ENCODE measurements at regions not wholly inside any gene's neighbourhood (a gene's known extent, or its start where the extent isn't known, plus 50 kb on each side); places are given as distances from the start of the nearest gene placed in this dataset.

DNA sequence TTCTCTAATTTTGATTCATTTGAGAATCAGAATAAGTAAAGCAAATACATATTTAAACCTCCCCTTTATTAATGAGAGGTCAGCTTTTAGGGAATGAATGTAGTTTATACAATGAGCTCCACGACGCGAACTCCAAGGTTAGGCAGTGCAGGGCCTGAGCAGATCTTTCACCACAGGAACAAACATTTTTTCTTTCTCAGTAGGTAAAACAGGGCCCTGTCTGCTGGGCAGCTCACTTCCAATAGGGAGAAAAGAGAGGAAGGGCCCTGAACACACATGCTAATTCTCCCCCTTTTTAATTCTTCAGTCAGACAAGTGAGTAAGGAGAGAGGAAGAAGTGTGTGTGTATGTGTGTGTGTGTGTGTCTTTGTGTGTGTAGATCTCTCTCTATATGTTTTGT, 682.4 kb upstream of the TMEFF2 start:
- DNase-seq (ENCODE audit: low spot score), result no peak

DNA sequence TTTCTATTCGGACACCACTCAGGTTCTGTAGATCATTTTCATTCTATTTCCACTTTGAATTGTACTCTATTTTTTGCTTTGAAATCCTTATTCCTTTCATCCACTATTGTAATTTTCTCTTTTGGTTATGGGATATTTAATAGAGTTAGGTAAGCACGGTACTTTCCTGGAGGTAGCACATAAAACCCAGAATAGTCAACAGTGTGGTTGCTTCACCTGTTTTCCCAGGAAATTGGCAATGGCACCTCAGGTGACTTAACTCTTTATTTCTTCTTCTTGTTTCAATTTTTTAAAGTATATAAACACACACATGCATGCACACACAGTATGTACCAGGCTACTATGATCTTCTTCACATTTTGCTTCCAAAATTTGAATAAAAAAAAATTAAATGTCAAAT, 682.0 kb upstream of the TMEFF2 start:
- no peak for DNase-seq (ENCODE audit: low spot score)

DNA sequence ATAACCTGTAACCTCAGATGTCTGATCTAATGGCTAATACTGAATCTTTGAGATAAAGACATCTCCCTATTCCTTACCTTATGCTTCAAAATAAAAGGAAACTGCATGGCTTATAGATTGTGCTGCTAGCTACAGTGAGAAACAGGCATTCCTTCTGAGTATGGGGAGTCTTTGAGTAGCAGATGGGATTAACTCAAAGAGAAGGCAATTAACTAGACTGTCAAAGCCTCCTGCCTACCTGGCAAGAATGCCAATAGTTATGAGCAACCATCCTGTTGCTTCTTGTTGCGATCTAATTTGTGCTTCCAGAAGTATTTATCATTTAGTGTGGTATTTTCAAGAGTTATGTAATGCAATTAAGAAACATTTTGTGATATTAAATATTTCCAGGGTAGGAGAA, 660.0 kb upstream of the TMEFF2 start:
- no peak for DNase-seq (ENCODE audit: low spot score)

DNA sequence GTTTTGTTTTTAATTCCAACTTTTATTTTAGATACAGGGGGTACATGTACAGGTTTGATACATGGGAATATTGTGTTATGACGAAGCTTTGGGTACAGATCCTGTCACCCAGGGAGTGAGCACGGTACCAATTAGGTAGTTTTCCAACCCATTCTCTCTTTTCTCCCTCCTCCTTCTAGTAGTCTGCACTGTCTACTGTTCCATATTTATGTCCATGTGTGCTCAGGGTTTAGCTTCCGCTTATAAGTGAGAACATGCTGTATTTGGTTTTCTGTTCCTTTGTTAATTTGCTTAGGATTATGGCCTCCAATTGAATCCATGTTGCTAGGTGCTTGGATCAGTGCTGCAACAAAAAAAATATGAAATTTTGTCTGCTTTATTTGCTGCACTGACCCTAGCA, 659.3 kb upstream of the TMEFF2 start:
- DNase-seq (ENCODE audit: low spot score), result no peak

DNA sequence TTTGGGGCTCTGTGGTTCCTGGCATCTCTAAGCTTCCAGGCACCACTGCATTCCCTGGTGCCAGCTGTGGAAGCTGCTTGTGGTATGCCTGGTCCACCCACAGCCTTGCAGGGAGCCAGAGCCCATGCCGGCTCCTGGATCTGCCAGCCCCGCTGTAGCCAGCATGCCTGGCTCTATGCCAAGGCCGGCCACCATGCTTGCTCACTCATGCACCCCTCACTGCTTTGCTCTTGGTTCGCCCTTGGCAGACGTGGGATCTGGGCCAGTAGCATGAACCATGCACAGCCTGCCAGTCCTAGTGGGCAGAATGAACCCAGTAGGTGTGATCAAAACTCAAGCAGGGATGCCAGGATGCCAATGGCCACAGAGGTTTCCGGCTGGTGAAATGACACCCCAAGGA, 634.2 kb upstream of the TMEFF2 start:
- DNase-seq (ENCODE audit: low spot score), result no peak

DNA sequence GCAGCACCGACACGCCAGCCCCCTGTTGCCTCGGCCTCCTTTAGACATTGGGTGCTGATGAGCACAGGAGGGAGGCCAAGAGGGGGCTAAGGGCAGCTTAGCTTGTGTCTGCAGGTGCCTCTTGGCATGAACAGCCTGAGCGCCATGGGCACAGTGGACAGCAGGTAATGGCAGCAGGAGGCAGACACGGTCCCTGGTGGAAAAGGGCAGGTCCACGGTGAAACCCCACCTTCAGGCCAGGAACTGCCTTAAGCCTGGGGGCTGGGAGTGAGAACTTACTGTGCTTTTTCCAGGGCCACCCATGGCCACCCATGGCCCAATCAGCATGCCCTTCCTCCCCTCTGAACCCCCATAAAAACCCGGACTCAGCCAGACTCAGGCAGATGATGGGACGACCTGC, 633.4 kb upstream of the TMEFF2 start:
- DNase-seq (ENCODE audit: low spot score), result no peak

DNA sequence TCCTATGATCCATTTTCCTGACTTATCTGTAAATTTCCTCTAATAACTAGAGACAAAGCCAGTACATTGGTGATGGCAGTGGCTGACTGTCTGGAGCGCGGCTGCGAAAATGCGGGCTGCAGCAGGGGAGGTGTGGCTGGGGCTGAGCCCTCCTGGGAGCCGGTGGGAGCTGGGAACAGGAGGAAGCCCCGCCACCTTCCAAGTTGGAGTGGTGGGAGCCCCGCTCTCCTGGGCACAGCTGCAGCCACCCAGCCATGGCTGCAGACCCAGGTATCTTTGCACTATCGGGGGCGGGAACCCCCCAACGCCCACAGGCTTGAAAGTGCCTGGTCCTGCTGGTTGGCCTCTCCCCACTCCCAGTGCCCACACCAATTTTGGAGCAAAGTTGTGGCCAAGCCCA, 633.0 kb upstream of the TMEFF2 start:
- DNase-seq (ENCODE audit: low spot score), result no peak

DNA sequence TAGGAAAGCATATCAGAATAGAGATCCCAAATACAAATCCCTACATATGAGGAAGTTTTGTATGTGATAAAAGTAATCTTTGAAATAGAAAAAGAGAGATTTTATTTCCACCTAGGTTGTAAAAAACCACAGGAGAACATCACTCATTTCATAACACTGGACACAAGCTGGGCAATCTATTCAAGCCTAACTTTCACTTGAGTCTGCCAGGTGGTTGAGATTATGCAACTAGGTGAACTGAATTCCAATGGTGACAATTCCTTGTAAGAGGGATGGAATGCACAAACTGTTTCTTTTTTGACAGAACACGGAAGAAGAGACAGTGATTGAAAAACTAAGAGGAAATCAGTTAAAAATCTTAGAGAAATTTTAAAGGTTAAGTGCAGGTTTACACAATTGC, 619.6 kb upstream of the TMEFF2 start:
- no peak for DNase-seq (ENCODE audit: low spot score)

DNA sequence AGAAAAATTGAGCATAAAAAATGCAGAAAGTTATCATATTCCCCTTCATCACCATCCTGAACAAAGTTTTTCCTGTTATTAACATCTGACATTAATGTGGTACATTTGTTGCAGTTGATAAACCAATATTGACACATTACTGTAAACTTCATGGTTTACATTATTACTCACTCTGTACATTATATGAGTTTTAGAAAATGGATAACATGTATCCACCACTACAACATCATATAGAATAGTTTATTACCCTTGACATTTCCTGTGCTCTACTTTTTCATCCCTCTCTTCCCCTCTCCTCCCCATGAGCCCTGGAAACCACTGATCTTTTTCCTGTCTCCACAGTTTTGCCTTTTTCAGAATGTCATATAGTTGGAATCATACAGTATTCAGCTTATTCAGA, 618.6 kb upstream of the TMEFF2 start:
- DNase-seq (ENCODE audit: low spot score), result no peak

DNA sequence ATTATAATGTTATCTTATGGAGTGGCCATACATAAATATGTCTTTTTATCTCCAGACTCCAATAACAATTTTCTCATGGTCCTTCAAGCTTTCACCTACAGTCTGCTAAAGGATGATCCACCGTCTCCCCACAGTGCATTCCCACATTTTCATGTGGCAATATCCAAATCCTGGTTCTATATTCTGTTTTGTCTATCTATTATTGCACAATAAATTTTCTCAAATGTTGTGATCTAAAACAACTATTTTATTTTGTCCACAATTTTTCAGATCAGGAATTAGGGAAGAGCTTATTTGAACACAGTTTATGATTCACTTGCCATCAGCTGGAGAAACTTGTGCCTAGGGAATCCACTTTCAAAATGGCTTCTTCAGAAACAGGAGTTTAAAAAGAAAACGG, 614.4 kb upstream of the TMEFF2 start:
- no peak for DNase-seq (ENCODE audit: low spot score)

DNA sequence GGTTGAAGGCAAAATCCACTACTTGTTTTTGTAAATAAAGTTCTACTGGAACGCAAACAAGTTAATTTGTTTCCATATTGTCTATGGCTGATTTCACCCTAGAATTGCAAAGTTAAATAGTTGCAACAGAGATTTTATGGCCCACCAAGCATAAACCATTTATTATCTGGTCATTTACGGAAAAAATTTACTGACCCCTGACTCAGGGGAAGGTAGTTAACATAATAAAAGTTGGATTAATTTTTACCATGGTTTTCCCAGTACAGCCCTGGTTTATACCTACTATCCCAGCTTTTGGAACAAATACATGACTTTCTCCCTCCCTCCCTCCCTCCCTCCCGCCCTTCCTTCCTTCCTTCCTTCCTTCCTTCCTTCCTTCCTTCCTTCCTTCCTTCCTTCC, 588.9 kb upstream of the TMEFF2 start:
- no peak for DNase-seq (ENCODE audit: low spot score)

DNA sequence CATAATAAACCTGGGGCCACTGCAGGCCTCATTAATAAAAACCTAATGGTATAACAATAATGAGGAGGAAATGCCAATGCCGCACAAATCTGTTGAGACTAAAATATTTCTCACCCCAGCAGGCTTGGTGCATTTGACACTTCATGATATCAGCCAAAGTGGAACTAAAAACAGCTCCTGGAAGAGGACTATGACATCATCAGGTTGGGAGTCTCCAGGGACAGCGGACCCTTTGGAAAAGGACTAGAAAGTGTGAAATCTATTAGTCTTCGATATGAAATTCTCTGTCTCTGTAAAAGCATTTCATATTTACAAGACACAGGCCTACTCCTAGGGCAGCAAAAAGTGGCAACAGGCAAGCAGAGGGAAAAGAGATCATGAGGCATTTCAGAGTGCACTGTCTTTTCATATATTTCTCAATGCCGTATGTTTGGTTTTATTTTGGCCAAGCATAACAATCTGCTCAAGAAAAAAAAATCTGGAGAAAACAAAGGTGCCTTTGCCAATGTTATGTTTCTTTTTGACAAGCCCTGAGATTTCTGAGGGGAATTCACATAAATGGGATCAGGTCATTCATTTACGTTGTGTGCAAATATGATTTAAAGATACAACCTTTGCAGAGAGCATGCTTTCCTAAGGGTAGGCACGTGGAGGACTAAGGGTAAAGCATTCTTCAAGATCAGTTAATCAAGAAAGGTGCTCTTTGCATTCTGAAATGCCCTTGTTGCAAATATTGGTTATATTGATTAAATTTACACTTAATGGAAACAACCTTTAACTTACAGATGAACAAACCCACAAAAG, 580.9 kb upstream of the TMEFF2 start:
- no peak for DNase-seq (ENCODE audit: low spot score)

DNA sequence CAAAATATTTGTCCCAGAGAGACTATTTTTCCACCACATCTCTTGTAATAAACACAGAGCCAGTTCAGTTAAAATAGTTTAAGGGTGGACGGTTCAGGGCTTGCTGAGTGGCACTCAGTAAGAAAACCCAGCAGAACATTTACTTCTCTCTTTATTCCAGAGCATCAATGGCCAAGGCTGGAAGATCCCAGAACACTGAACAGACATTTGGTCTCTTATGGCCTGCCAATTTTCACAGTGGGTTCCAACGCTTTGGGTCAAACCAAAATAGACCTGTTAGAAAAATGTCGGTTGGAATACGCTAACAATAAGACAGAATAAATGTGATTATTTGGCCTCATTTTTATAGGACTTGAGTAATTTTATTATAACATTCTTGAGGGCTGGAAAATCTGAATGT, 580.3 kb upstream of the TMEFF2 start:
- DNase-seq (ENCODE audit: low spot score), result no peak

DNA sequence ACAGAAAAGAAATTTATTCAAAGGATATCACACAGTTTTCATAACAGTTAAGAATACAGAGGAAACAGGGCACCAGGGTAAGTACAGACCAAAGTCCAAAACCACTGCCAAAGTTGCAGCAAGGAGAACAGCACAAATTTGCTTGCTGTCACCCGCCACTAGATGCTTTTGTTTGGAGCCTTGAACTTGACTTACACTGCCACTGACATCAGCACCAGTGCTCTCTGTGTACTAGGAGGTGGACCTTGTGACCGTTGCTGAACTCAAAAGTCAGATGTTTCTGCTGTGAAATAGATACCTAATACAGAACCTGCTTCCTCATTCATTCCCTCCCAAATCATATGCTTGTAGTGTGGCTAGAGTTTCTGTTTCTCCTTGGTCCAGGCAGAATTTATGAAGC, 578.3 kb upstream of the TMEFF2 start:
- no peak for DNase-seq (ENCODE audit: low spot score)

DNA sequence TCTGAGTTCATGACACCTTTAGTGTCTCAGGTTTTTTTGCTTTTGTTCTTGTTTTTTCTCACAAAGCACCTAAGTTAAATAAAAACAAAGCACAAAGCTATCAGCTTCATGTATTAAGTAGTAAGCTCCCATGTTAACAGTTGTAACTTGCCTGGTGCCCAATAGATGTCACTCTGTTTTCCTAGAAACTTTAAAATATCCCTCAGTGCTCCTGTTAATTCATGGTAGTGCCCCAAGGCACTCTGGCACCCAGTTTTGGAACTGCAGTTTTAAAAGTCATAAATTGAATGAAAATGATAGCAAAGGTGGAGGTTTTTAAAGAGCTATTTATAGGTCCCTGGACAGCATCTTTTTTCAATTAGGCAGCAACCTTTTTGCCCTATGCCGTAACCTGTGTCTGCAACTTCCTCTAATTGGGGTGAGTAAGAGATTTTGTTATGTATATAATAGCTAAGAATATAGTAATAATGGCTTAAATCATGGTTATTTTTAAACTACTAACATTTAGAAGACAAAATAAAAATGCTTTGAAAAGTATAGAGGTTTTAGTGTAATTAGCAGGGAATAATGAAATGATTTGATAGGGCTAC, 555.0 kb upstream of the TMEFF2 start:
- peak; percentile 64 for DNase-seq (ENCODE audit: low spot score)

DNA sequence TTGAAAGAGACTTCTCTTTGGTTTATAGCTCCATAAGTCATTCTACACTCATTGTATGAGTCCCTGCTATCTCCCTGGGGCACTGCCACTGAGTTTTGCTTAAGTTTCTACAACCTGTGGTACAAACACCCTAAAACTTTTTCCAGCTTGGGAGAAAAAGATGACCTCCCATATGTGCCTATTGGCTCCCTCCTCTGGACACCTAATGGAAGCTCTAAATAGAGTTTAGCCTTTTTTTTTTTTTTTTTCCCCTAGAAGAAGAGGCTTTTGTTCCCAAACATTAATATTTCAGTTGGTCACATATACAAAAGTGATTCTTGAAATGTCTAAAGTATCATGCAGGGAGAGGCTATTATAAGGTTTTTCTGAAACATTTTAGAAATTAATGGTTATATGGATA, 547.2 kb upstream of the TMEFF2 start:
- peak; percentile 59 for DNase-seq (ENCODE audit: low spot score)

DNA sequence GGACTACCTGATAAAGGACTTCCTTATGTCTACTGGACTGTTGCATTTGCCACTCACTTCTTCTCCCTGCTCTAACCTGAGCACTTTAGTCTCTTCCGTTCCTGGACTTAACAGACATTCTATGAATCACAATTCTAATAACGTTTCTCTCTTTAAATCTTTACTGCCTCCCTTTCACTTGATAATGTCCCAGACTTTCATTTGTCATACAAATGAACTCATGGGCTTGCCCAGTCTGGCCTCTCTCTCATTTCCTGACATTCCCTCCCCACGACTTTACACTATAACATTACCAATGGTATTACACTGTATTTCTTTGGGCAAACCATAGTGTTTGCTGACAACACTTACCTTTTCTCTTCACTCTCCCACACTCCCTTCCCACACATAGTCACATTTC, 540.7 kb upstream of the TMEFF2 start:
- no peak for DNase-seq (ENCODE audit: low spot score)

DNA sequence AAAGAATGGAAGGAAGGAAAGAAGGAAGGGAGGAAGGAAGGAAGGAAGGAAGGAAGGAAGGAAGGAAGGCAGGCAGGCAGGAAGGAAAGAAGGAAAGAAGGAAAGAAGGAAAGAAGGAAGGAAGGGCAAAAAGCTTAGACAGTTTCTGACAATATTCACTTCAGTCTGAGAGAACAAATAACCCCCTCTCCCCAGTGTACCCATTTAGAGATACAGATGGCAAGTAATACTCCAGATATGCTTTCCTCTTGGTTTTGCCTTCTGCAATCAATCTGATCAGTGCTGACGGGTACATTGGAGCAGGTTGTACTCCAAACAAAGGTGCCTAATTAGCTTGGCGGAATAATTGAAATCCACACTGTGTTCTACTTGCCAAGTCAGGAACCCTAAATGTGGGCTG, 534.6 kb upstream of the TMEFF2 start:
- DNase-seq (ENCODE audit: low spot score), result no peak

DNA sequence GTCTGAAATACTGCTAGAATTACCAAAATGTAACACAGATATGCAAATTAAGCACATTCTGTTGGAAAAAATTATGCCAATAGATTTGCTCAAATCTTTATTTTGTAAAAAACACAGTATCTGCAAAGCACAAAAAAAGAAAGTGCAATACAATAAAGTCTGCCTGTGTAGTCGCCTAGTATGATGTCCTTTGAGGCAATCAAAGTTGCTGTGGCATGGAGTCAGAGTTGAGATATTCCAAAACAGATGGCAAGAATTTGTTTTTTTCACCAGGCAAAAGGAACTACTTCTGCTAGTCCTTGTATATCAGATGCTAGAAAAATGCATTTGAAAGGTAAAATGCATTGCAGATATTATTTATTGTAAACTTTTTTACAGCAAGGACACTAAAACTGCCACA, 531.3 kb upstream of the TMEFF2 start:
- DNase-seq (ENCODE audit: low spot score), result no peak

DNA sequence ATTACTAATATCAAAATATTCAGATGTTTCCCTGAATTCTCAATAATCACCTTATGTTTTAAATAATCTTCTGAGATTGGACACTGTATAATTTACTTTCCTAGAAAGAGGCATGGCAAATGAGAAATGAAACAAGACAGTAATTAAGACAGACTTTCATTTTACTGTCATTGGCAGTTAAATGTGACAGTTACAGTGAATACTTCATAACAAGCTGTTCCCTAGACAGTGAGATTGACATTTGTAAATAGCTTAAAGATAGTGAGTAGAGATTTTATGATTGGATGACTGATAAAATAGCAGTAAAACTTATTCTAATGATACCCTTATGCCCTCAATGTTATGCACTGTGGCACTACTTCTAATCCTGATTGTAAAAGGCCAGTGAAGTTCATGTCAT, 524.9 kb upstream of the TMEFF2 start:
- no peak for DNase-seq (ENCODE audit: low spot score)

DNA sequence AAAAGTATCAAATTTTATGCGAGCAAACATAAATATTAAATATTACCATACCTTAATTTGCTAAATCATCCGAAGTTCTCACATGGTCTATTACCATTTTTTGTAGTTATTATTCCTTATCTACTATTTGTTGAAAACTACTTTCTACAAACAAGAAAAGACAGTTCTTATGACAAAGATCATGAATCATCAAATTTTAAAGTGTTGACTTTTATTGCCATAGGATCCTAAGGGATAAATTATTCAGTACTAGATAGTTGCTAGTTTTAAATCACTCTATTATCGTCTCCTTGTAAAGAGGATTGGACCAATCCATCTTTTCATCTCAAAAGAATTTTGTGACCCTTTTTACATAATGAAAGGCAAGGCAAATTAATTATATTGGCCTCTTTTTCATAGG, 523.6 kb upstream of the TMEFF2 start:
- no peak for DNase-seq (ENCODE audit: low spot score)

DNA sequence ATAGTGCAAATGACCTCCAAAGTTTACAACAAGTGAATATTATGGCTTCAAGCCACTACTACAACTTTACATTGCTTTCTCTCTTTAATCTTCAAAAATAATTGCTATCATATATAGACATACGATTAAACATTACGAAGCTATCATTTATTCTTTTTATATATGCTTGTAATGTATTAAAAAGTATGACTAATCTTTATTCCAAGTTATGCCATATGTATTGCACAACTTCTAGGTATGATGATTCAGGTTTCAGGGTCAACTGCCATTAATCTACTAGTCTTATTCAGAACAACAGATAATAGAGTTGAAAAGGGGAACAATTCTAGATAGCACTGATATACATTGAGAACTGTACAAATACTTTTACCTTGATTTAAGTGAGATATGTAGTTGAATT, 506.2 kb upstream of the TMEFF2 start:
- peak; percentile 6 for DNase-seq (ENCODE audit: low spot score)

DNA sequence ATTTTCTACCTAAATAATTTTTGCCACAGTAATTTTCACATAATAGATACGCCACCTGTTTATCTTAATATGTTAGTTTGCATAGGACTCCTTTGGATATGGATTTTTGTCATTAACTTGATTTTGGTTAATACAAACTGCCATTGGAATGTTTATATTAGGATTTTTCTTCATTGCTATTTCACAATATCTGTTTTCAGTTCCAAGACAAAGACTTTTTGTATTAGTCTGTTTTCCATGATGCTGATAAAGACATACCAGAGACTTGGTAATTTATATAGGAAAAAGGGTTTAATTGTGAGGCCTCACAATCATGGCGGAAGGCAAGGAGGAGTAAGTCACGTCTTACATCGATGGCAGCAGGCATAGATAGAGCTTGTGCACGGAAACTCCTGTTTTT, 503.1 kb upstream of the TMEFF2 start:
- no peak for DNase-seq (ENCODE audit: low spot score)

DNA sequence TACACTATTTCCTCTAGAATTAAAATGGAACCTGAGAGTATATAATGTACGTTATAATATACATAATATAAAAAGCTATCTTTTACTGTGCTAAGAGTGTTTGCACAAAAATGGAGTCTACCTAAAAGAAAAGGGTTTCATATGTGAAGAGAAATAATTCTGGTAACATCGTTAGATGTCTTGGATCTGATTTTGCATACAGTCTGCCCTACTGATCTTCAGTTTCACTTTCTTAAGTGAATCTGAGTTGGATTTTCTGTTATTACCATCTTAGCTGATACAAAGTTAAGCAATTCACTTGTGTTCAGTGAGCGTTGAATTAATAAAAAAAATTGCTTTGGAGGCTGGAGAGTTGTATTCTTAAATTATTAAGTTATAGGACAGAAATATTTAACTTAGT, 502.1 kb upstream of the TMEFF2 start:
- DNase-seq (ENCODE audit: low spot score), result no peak
